ENCODE measurements at regions not wholly inside any gene's neighbourhood (a gene's known extent, or its start where the extent isn't known, plus 50 kb on each side); places are given as distances from the start of the nearest gene placed in this dataset.

- DNase-seq (ENCODE audit: low read depth) = peak; percentile 45
- no peak overlapping the region for H3K4me3 ChIP-seq (ENCODE audit: low read length)
- TF ChIP-seq, protein P1, sequence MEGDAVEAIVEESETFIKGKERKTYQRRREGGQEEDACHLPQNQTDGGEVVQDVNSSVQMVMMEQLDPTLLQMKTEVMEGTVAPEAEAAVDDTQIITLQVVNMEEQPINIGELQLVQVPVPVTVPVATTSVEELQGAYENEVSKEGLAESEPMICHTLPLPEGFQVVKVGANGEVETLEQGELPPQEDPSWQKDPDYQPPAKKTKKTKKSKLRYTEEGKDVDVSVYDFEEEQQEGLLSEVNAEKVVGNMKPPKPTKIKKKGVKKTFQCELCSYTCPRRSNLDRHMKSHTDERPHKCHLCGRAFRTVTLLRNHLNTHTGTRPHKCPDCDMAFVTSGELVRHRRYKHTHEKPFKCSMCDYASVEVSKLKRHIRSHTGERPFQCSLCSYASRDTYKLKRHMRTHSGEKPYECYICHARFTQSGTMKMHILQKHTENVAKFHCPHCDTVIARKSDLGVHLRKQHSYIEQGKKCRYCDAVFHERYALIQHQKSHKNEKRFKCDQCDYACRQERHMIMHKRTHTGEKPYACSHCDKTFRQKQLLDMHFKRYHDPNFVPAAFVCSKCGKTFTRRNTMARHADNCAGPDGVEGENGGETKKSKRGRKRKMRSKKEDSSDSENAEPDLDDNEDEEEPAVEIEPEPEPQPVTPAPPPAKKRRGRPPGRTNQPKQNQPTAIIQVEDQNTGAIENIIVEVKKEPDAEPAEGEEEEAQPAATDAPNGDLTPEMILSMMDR (conservative IDR thresholded peaks at IDR 0.05; ENCODE audit: low read depth, low read length) = no peak
Measured at GRCh38 chr5:74342948-74343682, 297.4 kb downstream of the ENC1 start.

- no peak overlapping the region for H3K4me3 ChIP-seq (ENCODE audit: low read length)
- DNase-seq (ENCODE audit: low read depth) = no peak
Measured at GRCh38 chr5:74342182-74342581, 298.3 kb downstream of the ENC1 start.

GRCh38 chr5:74341221-74341620 is 299.3 kb downstream of the ENC1 start:
- DNase-seq (ENCODE audit: low read depth) = no peak
- TF ChIP-seq, protein P1 (conservative IDR thresholded peaks at IDR 0.05; ENCODE audit: low read depth, low read length) = no peak
- H3K4me3 ChIP-seq (ENCODE audit: low read length) = no peak overlapping the region

More at GRCh38 chr5:74342182-74342581, 298.3 kb downstream of the ENC1 start:
- TF ChIP-seq, protein P1 (conservative IDR thresholded peaks at IDR 0.05; ENCODE audit: low read depth, low read length) = no peak

GRCh38 chr5:74340476-74340875 is 300.1 kb downstream of the ENC1 start:
- TF ChIP-seq, protein P1 (conservative IDR thresholded peaks at IDR 0.05; ENCODE audit: low read depth, low read length) = no peak
- no peak overlapping the region for H3K4me3 ChIP-seq (ENCODE audit: low read length)
- no peak for DNase-seq (ENCODE audit: low read depth)

- H3K4me3 ChIP-seq (ENCODE audit: low read length) = no peak overlapping the region
- DNase-seq (ENCODE audit: low read depth) = no peak
- TF ChIP-seq, protein P1 (conservative IDR thresholded peaks at IDR 0.05; ENCODE audit: low read depth, low read length) = no peak
Measured at GRCh38 chr5:74337984-74338310, 302.6 kb downstream of the ENC1 start.

DNA sequence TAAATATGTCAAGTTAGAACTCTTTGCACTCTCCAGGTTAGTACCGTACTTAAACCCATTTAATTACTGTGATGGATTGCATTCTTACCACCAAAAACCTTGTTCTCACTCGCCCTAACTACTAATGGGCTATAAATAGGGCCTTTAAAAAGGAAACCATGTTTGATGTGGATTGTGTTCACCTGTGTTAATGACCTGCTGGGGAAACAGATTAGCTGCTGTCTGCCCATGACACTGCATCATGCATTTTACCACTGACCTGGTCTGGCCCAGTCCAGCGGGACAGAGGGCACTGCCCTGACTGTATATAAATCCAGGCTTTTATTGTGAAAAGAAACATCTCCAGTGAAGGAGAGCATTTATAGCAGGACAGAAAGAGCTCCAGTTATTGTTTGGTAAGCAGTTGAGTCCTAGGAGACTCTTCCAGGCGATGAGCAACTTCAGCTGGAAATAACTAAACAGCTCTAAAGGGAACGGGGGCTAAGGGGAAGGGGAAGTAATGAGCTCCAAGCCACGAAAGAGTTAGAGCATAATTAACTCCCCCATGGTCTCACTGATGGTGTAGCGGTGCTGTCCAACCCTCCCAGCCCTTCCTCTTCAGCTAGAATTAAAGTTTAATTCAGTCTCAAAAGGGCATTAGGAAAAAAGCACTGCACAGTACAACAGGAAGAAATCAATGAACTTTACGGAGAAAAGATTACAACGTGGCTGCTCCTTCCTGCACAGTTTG is 303.1 kb downstream of the ENC1 start:
- H3K4me3 ChIP-seq (ENCODE audit: low read length) = no peak overlapping the region
- TF ChIP-seq, protein P1 (conservative IDR thresholded peaks at IDR 0.05; ENCODE audit: low read depth, low read length) = no peak
- no peak for DNase-seq (ENCODE audit: low read depth)

GRCh38 chr5:74336297-74336696 is 304.2 kb downstream of the ENC1 start:
- DNase-seq (ENCODE audit: low read depth) = no peak
- TF ChIP-seq, protein P1 (conservative IDR thresholded peaks at IDR 0.05; ENCODE audit: low read depth, low read length) = peak; percentile 6

More at GRCh38 chr5:74336297-74336696, 304.2 kb downstream of the ENC1 start:
- no peak overlapping the region for H3K4me3 ChIP-seq (ENCODE audit: low read length)
